Activated CD4-positive, CD25-positive, alpha-beta regulatory T cell treated with anti-CD3 and anti-CD28 coated beads, Interleukin-2, amount 50 U/mL, for 24 hours (primary cell): ENCODE measurements at regions not wholly inside any gene's neighbourhood (a gene's known extent, or its start where the extent isn't known, plus 50 kb on each side); places are given as distances from the start of the nearest gene placed in this dataset.
A peak's percentile ranks its signal among the peaks of the same experiment; 100 is the strongest.

ENCODE experiments used
- ATAC-seq, 2 donors: fragments of 150-1000 bp; cut with Tn5 transposase; one replicate each; pipeline ENCODE4 v1.10.0; 2021; ENCODE audit warnings: mild to moderate bottlenecking in 1 of 2, moderate library complexity in 1 of 2

DNA sequence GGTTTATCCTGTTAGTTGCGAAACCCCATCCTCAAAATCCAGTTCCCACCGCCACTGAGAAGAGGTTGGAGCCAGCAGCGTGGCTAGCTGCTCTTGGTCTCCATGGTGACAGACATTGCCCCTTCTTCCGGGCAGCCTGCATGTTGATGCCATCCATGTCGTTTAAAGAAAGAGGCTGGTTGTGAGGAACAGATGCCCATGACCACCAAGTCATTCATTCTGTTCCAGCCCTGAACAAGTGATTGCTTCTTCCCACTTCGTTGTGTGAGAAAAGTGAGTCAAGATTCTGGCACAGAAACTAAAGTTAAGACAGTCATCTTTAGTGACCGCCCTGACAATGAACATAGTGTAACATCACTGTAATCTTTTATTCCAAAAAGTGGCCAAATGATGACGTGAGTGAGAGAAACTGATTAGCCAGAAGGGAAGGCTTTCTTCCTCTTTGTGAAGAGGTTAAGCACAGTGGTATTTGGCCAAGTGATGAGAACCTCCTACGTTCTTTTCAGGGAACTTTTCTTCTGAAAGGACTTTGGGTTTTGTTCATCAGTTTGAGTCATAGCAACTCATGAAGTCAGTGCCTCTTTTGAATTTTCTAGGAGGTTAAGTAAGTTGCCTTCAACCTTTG, 272.5 kb downstream of the GALR1 start:
- ATAC-seq: no peak

DNA sequence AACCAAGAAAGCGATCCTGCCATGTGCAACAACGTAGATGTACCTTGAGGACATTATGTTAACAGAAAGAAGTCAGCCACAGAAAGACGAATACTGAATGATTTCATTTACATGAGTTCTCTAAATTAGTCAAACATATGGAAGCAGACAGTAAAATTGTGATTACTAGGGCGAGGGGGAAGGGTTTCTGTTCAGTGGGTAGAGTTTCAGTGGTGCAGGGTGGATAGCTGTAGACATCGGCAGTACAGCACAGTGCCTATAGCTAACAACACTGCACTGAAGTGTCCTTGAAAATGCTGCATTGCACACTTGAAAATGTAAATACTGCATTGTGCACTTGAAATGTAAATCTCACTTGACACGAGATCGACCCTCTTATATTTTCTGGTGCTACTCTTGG, 275.3 kb downstream of the GALR1 start:
- no peak for ATAC-seq

DNA sequence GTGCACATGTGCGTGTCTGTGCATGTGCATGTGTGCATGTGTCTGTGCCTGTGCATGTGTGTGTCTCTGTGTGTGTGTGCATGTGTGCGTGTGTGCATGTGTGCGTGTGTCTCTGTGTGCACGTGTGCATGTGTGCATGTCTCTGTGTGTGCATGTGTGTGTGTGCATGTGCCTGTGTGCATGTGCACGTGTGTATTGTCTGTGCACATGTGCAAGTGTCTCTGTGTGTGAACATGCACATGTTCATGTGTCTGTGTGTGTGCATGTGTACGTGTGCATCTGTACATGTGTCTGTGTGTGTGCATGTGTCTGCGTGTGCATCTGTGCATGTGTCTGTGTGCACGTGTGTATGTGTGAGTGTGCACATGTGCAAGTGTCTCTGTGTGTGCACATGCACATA, 277.3 kb downstream of the GALR1 start:
- no peak for ATAC-seq

DNA sequence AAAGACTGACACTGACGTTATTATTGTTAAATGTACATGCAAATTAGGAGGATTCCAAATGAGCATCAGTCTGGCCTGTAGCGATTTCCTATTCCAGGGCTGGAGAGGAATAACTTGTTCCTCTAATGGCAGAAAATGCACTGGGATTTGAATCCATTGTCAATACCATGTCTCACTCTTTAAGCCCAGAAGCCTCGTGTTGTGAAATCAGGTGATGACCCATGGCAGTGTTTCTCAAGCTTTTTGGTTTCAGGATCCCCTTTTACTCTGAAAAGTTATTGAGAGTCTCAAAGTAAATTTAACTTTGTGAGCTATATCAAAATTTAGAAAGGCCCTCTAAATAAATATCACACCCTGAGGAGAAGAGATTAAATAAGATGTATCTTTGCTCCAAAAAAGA, 279.2 kb downstream of the GALR1 start:
- no peak for ATAC-seq

DNA sequence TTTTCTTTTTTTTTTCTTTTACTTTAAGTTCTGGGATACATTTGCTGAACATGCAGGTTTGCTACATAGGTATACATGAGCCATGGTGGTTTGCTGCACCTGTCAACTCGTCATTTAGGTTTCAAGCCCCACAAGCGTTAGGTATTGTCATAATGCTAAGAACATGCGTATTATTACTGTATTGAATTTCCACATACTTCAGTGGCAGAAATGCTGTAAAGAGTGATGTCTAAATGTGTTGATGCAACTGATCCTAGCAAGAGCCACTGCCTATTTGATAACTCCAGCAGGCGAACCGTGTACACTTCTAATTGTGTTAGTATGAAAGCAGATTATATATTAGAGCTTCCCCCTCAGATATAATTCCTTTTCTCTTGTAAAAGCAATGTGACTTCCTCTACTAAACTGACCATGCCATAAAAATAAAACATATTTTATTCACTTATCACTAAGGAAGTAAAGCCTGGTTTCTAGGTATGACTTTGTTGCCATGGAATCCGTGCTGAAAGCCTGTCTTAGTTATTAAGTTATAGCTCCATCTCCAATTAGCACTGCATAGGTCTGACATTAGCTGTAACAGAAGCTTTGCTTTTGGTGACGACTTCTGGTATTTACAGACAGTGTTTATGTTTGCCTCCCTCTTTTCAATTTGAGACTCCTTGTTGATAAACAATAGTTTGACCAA, 280.0 kb downstream of the GALR1 start:
- ATAC-seq: no peak

- no peak for ATAC-seq
Measured at GRCh38 chr18:77530732-77531131, 281.1 kb downstream of the GALR1 start.

GRCh38 chr18:77539860-77540259, 290.2 kb downstream of the GALR1 start:
- no peak for ATAC-seq

GRCh38 chr18:77544792-77545191, 295.1 kb downstream of the GALR1 start:
- no peak for ATAC-seq

DNA sequence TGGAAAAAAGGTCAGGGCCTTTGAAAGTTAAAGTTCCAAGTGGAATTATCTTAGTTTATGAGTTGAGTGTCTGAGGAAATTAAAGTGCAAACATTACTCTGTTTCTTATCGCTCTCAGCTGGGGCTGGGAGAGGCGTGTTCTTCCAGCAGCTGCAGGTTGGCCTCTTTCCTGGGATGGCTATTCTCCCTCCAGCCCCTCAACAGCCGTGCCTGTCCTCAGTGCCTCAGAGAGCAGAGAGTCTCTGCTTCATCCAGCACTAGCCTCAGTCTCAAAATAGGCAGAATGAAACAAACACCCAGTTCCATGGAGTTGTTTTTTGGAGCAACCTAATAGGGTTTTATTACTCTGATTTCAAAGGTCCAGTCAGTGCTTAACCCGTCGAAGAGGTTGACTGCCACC, 298.1 kb downstream of the GALR1 start:
- ATAC-seq: no peak

DNA sequence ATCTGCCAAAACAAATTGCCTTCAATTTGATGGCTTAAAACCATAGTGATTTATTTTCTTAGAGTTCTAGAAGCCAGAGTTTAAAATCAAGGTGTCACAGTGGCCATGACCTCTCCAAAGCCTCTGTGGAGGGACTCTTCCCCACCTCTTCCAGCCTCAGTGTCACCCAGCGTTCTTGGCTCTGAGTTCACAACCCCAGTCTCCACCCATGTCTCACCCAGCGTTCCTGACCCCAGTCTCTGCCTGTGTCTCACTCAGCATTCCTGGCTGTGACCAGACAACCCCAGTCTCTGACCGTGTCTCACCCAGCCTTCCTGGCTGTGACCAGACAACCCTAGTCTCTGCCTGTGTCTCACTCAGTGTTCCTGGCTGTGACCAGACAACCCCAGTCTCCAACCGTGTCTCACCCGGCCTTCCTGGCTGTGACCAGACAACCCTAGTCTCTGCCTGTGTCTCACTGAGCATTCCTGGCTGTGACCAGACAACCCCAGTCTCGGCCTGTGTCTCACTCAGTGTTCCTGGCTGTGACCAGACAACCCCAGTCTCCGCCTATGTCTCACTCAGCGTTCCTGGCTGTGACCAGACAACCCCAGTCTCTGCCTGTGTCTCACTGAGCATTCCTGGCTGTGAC, 299.3 kb downstream of the GALR1 start:
- ATAC-seq: no peak

DNA sequence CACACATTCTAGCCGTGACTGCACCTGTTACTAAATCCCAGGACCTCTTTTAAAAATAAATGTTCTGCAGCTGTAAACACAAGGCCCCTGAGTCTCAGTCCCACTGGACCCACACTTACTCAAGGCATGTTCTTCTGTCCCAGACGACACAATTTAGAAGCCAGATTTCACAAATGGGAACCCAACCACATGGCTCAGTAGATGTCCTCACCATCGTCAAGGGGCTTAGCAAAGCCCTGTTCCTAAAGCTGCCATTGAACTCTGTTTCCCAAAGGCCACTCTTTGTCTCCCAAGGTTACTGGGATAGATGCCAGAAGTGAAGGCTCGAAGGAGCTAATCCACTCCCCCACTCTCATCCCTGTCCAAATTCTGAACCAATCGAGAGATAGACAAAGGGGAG, 301.0 kb downstream of the GALR1 start:
- no peak for ATAC-seq

GRCh38 chr18:77551055-77551454, 301.4 kb downstream of the GALR1 start:
- no peak for ATAC-seq

- no peak for ATAC-seq
Measured at GRCh38 chr18:77552945-77553344, 303.3 kb downstream of the GALR1 start.

- no peak for ATAC-seq
Measured at GRCh38 chr18:77554061-77554460, 304.4 kb downstream of the GALR1 start.

DNA sequence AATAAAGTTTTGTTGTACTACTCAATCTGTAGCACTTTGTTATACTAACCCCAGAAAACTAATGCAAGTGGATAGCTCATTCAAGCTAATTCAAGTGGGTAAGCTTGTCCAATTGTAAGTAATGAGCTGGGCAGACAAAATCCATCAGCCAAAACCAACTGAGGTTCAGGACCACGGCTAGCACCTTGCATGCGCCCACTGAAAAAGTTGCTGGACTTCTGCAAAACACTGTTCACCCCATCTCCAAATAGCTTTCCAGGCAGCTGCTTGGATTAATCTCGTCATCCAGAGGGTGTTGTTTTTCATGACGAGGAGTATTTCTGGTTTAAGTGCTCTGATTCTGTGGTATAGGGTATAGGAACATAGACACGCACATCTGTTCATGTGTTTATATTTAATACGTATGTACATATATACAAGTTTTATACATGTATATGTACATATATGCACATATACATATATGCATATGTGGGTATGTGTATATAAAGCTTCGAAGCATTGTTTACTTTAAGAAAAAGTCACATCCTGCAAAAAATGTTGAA, 307.5 kb downstream of the GALR1 start:
- no peak for ATAC-seq

GRCh38 chr18:77559274-77559910, 309.7 kb downstream of the GALR1 start:
- ATAC-seq: no peak

DNA sequence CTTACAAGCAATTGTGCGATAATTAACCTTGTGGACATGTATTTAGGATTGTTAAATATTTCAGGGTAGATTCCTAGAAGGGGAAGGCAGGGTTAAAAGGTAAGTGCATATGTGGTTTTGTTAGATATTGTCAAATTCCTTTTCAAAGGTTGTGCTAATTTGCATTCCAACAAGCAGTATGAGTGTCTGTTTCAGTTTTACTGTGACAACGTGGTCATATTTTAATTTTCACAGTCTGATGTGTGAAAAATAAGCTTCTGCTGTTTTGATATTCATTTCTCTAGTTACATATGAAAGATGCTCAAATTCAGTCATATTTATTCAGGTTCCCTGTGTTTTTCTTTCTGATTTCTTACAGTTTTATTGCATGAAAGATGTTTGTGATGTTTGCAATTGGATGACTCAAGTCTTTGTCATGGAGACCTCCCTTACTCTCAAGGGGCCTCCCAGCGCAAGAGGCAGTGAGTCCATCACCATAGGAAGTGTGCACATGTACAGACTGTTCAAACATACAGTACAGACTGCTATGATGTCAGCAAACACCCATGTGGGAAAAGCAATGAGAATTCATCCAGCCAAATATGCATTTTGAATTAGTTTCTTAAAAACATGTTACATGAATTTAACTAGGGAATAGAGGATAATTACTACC, 310.8 kb downstream of the GALR1 start:
- peak in 1 of 2 donors; percentile 49 for ATAC-seq

GRCh38 chr18:77566604-77567003, 317.0 kb downstream of the GALR1 start:
- no peak for ATAC-seq

GRCh38 chr18:77567205-77567604, 317.6 kb downstream of the GALR1 start:
- ATAC-seq: no peak

DNA sequence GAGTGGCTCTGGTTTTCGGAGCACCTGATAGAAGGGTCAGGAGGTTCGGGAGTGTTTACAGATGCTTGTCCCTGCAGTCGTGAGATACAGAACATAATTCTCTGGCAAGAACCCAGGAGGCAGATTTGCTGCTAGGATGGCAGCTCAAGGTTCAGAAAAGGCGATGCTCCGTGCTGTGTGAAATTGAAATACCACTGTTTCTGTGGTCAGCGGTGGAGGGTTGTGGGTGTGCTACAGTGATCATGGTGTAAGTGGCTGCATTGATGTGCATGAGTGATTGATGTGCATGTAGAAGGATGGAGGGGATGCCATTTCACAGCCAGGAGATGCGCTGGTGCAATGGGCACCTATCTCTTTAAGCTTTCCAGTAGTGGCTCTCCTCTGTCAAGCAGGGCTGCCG, 322.1 kb downstream of the GALR1 start:
- no peak for ATAC-seq

- no peak for ATAC-seq
Measured at GRCh38 chr18:77572537-77572936, 322.9 kb downstream of the GALR1 start.

DNA sequence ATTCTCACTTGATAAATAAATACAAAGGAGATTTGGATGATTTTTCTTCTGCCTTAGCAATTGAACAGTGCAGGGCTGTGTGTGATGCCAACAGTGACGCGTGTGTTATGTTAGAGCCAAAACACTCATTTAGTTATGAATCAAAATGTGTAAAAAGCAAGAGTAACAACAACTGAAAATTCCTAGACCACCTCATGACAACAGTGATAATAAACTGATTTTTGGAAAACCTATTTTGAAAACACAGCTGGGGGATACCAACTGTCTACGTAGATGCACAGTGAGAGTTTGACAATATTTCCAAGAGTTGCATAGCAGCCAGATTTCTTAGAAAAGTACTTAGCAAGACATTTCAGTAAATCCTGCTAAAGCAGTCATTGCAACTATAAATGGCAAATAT, 323.9 kb downstream of the GALR1 start:
- no peak for ATAC-seq

- ATAC-seq: no peak
Measured at GRCh38 chr18:77590943-77591515, 341.4 kb downstream of the GALR1 start.
